Lower leg skin (tissue), 4 donors: ENCODE measurements at regions not wholly inside any gene's neighbourhood (a gene's known extent, or its start where the extent isn't known, plus 50 kb on each side); places are given as distances from the start of the nearest gene placed in this dataset.

Experiments
- DNase-seq, 2 donors: peaks; one replicate each; pipeline ENCODE4 v3.0.0-alpha.2; 2019; ENCODE audit warnings: low spot score in 2 of 2
- H3K4me3 ChIP-seq: fragments of 200-600 bp; sonication (generic); 2 replicates; pipeline ENCODE4 v1.5.1; 2017; ENCODE audit warnings: mild to moderate bottlenecking, low read depth; ENCODE audit not compliant: poor library complexity, severe bottlenecking
- POLR2A ChIP-seq, 2 donors: fragments of 450-650 bp; IDR thresholded peaks; one replicate each; pipeline ENCODE4 v1.6.1; 2016 to 2017; ENCODE audit warnings: antibody characterized with exemption in 2 of 2, mild to moderate bottlenecking in 1 of 2, moderate library complexity in 1 of 2
- WGBS, 2 donors: methylation state at CpG; one replicate each; pipeline ENCODE4 v1.1.5; 2018; 5-methylcytosine and 5-hydroxymethylcytosine counted together
- intact Hi-C: fragments of 100-400 bp; cut with DNase I; formaldehyde crosslinking; loops from one replicate; pipeline ENCODE4 v1.15.0; 2023; ENCODE audit warnings: low total_unique reads
- TF ChIP-seq, protein P1 (sequence below), 3 donors: fragments of 450-650 bp; IDR thresholded peaks; one replicate each; pipeline ENCODE4 v1.5.1; 2016; ENCODE audit warnings: antibody characterized with exemption in 3 of 3, mild to moderate bottlenecking in 3 of 3, moderate library complexity in 2 of 3

DNA sequence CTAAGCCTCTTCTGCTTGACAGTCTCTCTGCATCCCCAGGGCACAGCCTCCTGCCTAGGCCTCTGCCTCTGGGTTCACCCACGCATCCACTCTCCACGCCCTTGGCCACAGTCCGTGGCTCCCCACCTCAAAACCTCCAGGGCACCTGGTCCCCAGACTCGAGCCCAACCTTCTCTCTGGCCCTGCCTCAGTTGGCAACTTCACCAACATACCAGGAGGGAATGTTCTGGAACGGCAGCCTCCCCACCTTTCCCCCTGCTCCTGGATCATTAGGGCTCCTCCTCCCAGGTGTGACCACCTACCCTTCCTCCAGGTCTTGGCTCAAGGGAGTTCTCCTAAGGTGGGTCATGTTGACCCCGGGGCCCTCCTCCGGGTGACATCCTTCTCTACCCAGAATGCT, 69.1 kb downstream of the SOX1 start:
- TF ChIP-seq, protein P1, sequence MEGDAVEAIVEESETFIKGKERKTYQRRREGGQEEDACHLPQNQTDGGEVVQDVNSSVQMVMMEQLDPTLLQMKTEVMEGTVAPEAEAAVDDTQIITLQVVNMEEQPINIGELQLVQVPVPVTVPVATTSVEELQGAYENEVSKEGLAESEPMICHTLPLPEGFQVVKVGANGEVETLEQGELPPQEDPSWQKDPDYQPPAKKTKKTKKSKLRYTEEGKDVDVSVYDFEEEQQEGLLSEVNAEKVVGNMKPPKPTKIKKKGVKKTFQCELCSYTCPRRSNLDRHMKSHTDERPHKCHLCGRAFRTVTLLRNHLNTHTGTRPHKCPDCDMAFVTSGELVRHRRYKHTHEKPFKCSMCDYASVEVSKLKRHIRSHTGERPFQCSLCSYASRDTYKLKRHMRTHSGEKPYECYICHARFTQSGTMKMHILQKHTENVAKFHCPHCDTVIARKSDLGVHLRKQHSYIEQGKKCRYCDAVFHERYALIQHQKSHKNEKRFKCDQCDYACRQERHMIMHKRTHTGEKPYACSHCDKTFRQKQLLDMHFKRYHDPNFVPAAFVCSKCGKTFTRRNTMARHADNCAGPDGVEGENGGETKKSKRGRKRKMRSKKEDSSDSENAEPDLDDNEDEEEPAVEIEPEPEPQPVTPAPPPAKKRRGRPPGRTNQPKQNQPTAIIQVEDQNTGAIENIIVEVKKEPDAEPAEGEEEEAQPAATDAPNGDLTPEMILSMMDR (IDR thresholded peaks at IDR 0.05), result no peak
- TF ChIP-seq POLR2A (IDR thresholded peaks at IDR 0.05), result no peak
- H3K4me3 ChIP-seq, result no peak overlapping the region
- DNase-seq, result peak in 1 of 2 donors; percentile 53
- WGBS, 2 donors, result 68 to 75% methylated on average over 7 of the region's 7 CpGs
- intact Hi-C loops, result no loop called here

DNA sequence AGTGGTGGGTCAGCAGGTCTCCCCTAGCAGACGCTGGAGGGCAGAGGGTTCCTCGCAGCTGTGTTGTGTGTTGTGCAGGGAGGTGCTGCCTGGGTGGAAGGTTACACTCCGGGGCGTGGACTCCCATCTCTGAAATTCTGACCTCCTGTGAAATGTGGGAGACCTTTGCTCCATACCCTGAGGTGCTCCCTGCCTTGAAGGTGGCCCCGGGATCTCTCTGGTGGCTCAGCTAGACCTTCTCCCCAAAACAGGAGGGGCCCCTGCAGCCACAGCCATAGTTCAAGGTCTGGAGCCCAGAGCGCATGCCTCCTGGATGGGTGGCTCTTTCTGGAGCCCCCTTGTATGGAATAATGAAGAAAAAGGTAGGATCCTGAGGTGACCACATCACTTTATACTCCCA, 70.2 kb downstream of the SOX1 start:
- TF ChIP-seq, protein P1 (IDR thresholded peaks at IDR 0.05), result no peak
- no peak for TF ChIP-seq POLR2A (IDR thresholded peaks at IDR 0.05)
- no peak overlapping the region for H3K4me3 ChIP-seq
- peak in 1 of 2 donors; percentile 63 for DNase-seq
- intact Hi-C loops, result no loop called here
- 72 to 83% methylated on average over 6 of the region's 6 CpGs for WGBS, 2 donors

DNA sequence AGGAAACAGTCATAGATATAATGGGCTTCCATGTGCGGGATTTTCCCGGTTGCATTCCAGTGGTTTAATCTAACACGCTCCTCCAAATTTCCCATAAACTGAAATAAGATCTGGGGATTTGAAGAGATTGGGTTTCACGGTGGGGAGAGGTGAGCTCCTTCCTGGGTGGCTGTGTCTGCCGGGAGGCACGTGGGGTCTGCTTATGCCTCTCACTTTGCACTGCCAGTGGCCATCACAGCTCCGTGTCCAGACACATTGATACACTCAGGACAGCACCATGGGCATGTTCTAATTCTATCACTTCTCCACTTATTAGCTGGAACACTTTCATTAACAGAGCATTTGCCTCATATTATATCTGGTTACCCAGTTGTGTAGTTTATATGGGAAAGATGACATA, 73.4 kb downstream of the SOX1 start:
- no peak for TF ChIP-seq POLR2A (IDR thresholded peaks at IDR 0.05)
- TF ChIP-seq, protein P1 (IDR thresholded peaks at IDR 0.05), result no peak
- intact Hi-C loops, result no loop called here
- WGBS, 2 donors, result 30 to 44% methylated on average over 7 of the region's 7 CpGs
- no peak for DNase-seq
- H3K4me3 ChIP-seq, result no peak overlapping the region

DNA sequence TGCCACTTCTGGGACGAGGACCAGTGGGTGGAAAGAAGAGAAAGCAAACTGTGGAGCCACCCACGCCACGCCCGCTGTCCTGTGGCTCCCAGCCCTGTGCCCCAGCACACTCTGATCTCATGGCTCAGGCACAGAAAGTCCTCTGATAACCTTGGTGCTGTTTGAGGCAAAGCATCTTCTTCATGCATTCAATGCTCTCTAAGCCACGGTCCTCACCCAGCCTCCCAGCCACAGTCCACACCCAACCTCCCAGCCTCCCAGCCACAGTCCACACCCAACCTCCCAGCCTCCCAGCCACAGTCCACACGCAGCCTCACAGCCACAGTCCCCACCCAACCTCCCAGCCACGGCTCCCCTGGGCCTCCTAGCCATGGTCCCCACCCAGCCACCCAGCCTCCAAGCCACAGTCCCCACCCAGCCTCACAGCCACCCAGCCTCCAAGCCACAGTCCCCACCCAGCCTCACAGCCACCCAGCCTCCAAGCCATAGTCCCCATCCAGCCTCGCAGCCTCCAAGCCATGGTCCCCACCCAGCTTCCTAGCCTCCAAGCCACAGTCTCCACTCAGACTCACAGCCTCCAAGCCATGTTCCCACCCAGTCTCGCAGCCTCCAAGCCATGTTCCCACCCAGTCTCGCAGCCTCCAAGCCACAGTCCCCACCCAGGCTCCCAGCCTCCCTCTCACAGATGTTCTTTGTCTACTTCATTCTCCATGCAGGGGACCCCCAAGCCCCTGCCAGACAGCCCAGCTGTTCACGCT, 74.9 kb downstream of the SOX1 start:
- H3K4me3 ChIP-seq, result no peak overlapping the region
- intact Hi-C loops, result no loop called here
- 78 to 79% methylated on average over 11 of the region's 11 CpGs for WGBS, 2 donors
- DNase-seq, result peak in 1 of 2 donors; percentile 70
- TF ChIP-seq POLR2A (IDR thresholded peaks at IDR 0.05), result no peak
- TF ChIP-seq, protein P1 (IDR thresholded peaks at IDR 0.05), result no peak

DNA sequence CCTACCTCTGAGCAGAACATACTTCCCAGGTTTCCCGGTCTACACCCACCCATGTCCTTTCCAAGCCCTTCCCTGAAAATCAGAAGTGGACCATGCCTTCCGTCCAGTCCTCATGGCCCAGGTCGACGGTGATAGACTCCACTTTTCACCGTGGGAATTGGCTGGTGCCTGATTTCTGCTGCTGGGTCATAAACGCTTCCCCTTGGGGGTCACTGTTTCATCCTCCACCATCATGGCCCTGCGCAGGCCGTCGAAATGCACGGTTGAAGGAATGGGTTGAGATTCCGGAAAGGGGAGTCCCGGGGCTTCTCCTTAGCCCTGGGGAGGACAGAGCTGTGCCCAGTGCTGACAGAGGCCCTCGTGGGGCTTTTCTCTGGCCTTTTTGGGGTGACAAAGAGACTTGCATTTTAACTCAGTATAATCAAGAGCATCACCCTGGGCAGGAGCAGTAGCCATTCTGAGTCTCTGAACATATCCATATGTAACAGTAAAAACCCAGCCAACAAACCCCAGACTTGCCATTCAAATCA, 75.5 kb downstream of the SOX1 start:
- no peak overlapping the region for H3K4me3 ChIP-seq
- DNase-seq, result peak in 1 of 2 donors; percentile 29
- 87 to 90% methylated on average over 13 of the region's 13 CpGs for WGBS, 2 donors
- TF ChIP-seq, protein P1 (IDR thresholded peaks at IDR 0.05), result no peak
- TF ChIP-seq POLR2A (IDR thresholded peaks at IDR 0.05), result no peak
- intact Hi-C loops, result no loop called here
